ENCODE measurements at regions not wholly inside any gene's neighbourhood (a gene's known extent, or its start where the extent isn't known, plus 50 kb on each side); places are given as distances from the start of the nearest gene placed in this dataset.

- TF ChIP-seq EZH2 (IDR thresholded peaks at IDR 0.05; ENCODE audit: insufficient read depth, poor library complexity, severe bottlenecking) (no peak), EZH2phosphoT487 (IDR thresholded peaks at IDR 0.05; ENCODE audit: insufficient read depth, low read depth) (no peak)
These were observed 118.9 kb downstream of the ACER2 start for GRCh38 chr9:19527663-19528062.
